DND-41 (cell line): ENCODE measurements at regions not wholly inside any gene's neighbourhood (a gene's known extent, or its start where the extent isn't known, plus 50 kb on each side); places are given as distances from the start of the nearest gene placed in this dataset.
"Not testable (repeated sequence)": the region's sequence is repeated elsewhere in the genome, so short reads cannot be mapped to it uniquely, and the experiment has no call there.

Experiments used
- ATAC-seq: fragments of 200-7000 bp; cut with Tn5 transposase; 3 replicates; pipeline ENCODE4 v1.9.1; 2021; ENCODE audit warnings: low read depth; ENCODE audit not compliant: insufficient read depth
- DNase-seq: peaks from one replicate; pipeline ENCODE4 v3.0.0-alpha.2; 2020
- H2AFZ ChIP-seq: 2 replicates; pipeline ENCODE4 v1.6.0; 2012; ENCODE audit warnings: low read depth, low read length
- H3K27ac ChIP-seq: 2 replicates; pipeline ENCODE4 v1.5.1; 2012; ENCODE audit warnings: low read length, inconsistent platforms
- H3K27me3 ChIP-seq: fragments of 200-600 bp; sonication (generic); 2 replicates; pipeline ENCODE4 v1.6.0; 2012; ENCODE audit warnings: low read length, mild to moderate bottlenecking, inconsistent platforms; ENCODE audit not compliant: insufficient read depth, poor library complexity
- H3K36me3 ChIP-seq: 2 replicates; pipeline ENCODE4 v1.5.1; 2012; ENCODE audit warnings: low read length, inconsistent platforms; ENCODE audit not compliant: insufficient read depth
- H3K4me1 ChIP-seq: 2 replicates; pipeline ENCODE4 v1.5.1; 2012; ENCODE audit warnings: mild to moderate bottlenecking, low read length; ENCODE audit not compliant: insufficient read depth
- H3K4me2 ChIP-seq: 2 replicates; pipeline ENCODE4 v1.6.0; 2012; ENCODE audit warnings: mild to moderate bottlenecking, moderate library complexity, low read length, inconsistent platforms; ENCODE audit not compliant: insufficient read depth
- H3K4me3 ChIP-seq, 2 experiments: fragments of 200-600 bp in 1 of 2; shearing (Covaris generic) in 1 of 2; 2 replicates each; pipeline ENCODE4 v1.5.1; 2012 to 2016; ENCODE audit warnings: inconsistent platforms in 2 of 2, low read length in 2 of 2, mild to moderate bottlenecking in 2 of 2, low read depth in 1 of 2, moderate library complexity in 1 of 2
- H3K79me2 ChIP-seq: 2 replicates; pipeline ENCODE4 v1.6.0; 2012; ENCODE audit warnings: low read length, inconsistent platforms; ENCODE audit not compliant: insufficient read depth
- H3K9ac ChIP-seq: 2 replicates; pipeline ENCODE4 v1.6.0; 2012; ENCODE audit warnings: low read depth, mild to moderate bottlenecking, inconsistent platforms, low read length, moderate library complexity
- H3K9me3 ChIP-seq: 2 replicates; pipeline ENCODE4 v1.5.1; 2012; ENCODE audit warnings: low read length, moderate library complexity, mild to moderate bottlenecking, inconsistent platforms; ENCODE audit not compliant: insufficient read depth, severe bottlenecking
- H4K20me1 ChIP-seq: 2 replicates; pipeline ENCODE4 v1.6.0; 2012; ENCODE audit warnings: low read length; ENCODE audit not compliant: insufficient read depth
- CTCF ChIP-seq: IDR thresholded peaks from 2 replicates; pipeline ENCODE4 v1.5.1; 2012; ENCODE audit warnings: borderline replicate concordance, low read length, moderate library complexity, mild to moderate bottlenecking; ENCODE audit not compliant: poor library complexity, severe bottlenecking; ENCODE audit errors: extremely low read depth
- EZH2 ChIP-seq: IDR thresholded peaks from 3 replicates; pipeline ENCODE4 v1.6.1; 2012; ENCODE audit warnings: borderline replicate concordance, low read depth, mild to moderate bottlenecking, moderate library complexity, low read length, inconsistent platforms; ENCODE audit not compliant: severe bottlenecking

- H3K79me2 ChIP-seq, result no peaks in the 10 kb centered on the region
- H3K9me3 ChIP-seq, result no peaks in the 10 kb centered on the region
- no peak overlapping the region for H2AFZ ChIP-seq
- no peaks in the 10 kb centered on the region for H4K20me1 ChIP-seq
- no peak for DNase-seq
- TF ChIP-seq EZH2, result no peak
- TF ChIP-seq CTCF, result peak; percentile 23
- no peak overlapping the region for H3K9ac ChIP-seq
- no peak overlapping the region for H3K4me3 ChIP-seq
- H3K27me3 ChIP-seq, result no peaks in the 10 kb centered on the region
- no peaks in the 10 kb centered on the region for H3K36me3 ChIP-seq
- H3K4me2 ChIP-seq, result no peak overlapping the region
- no peaks in the 10 kb centered on the region for H3K4me1 ChIP-seq
- no peak for ATAC-seq
- H3K27ac ChIP-seq, result no peak overlapping the region
These were observed 110.6 kb upstream of the ITM2A start for GRCh38 chrX:79477691-79478090.

GRCh38 chrX:79466636-79467035 is 99.5 kb upstream of the ITM2A start:
- no peak overlapping the region for H3K27ac ChIP-seq
- no peaks in the 10 kb centered on the region for H3K4me1 ChIP-seq
- no peak overlapping the region for H3K9ac ChIP-seq
- TF ChIP-seq EZH2 (no peak), CTCF (no peak)
- no peaks in the 10 kb centered on the region for H3K36me3 ChIP-seq
- no peak overlapping the region for H3K4me2 ChIP-seq
- no peak overlapping the region for H3K4me3 ChIP-seq
- no peaks in the 10 kb centered on the region for H4K20me1 ChIP-seq
- no peak for ATAC-seq
- no peak for DNase-seq
- H3K79me2 ChIP-seq, result no peaks in the 10 kb centered on the region
- no peaks in the 10 kb centered on the region for H3K9me3 ChIP-seq
- no peak overlapping the region for H2AFZ ChIP-seq
- H3K27me3 ChIP-seq, result no peaks in the 10 kb centered on the region

GRCh38 chrX:79462458-79462857 is 95.3 kb upstream of the ITM2A start:
- Histone ChIP-seq H3K27me3 (no peaks in the 10 kb centered on the region), H3K79me2 (no peaks in the 10 kb centered on the region), H3K9ac (no peak overlapping the region), H3K27ac (no peak overlapping the region), H3K9me3 (peaks cover 5% of the 10 kb centered on the region), H3K4me1 (no peaks in the 10 kb centered on the region), H3K36me3 (no peaks in the 10 kb centered on the region), H3K4me2 (no peak overlapping the region), H4K20me1 (no peaks in the 10 kb centered on the region), H3K4me3 (no peak overlapping the region), H2AFZ (no peak overlapping the region)
- TF ChIP-seq EZH2 (no peak), CTCF (no peak)
- no peak for ATAC-seq
- DNase-seq, result no peak

- H3K4me2 ChIP-seq, H4K20me1 ChIP-seq: not testable (repeated sequence)
These were observed 89.5 kb upstream of the ITM2A start for GRCh38 chrX:79456593-79456992.

More at GRCh38 chrX:79456593-79456992, 89.5 kb upstream of the ITM2A start:
- H3K36me3 ChIP-seq, H3K27ac ChIP-seq, H3K4me3 ChIP-seq, H2AFZ ChIP-seq, H3K9me3 ChIP-seq, H3K9ac ChIP-seq, H3K79me2 ChIP-seq, H3K27me3 ChIP-seq: not testable (repeated sequence)
- H3K4me1 ChIP-seq, result peaks cover 14% of the 10 kb centered on the region
- DNase-seq (peak; percentile 68), ATAC-seq (peak; percentile 80)
